ENCODE measurements at regions not wholly inside any gene's neighbourhood (a gene's known extent, or its start where the extent isn't known, plus 50 kb on each side); places are given as distances from the start of the nearest gene placed in this dataset.
A peak's percentile ranks its signal among the peaks of the same experiment; 100 is the strongest.

- H3K9me3 ChIP-seq (ENCODE audit: low read depth) = no peaks in the 10 kb centered on the region
- H3K27ac ChIP-seq = no peak overlapping the region
- H3K79me2 ChIP-seq = no peaks in the 10 kb centered on the region
- no peak for DNase-seq (ENCODE audit: low spot score)
- no peaks in the 10 kb centered on the region for H4K20me1 ChIP-seq (ENCODE audit: insufficient read depth, poor library complexity, severe bottlenecking)
- no peaks in the 10 kb centered on the region for H3K9me2 ChIP-seq (replicated peaks; ENCODE audit: insufficient read depth)
- no peak overlapping the region for H3K4me3 ChIP-seq
- TF ChIP-seq EZH2 (IDR thresholded peaks at IDR 0.05; ENCODE audit: borderline replicate concordance) (no peak), EZH2phosphoT487 (IDR thresholded peaks at IDR 0.05; ENCODE audit: low read depth, severe bottlenecking, unreplicated experiment) (no peak), CTCF (IDR thresholded peaks at IDR 0.05; ENCODE audit: poor library complexity) (no peak)
- H3K4me1 ChIP-seq (ENCODE audit: insufficient read depth) = peaks cover 10% of the 10 kb centered on the region
- no peaks in the 10 kb centered on the region for H3K36me3 ChIP-seq (replicated peaks; ENCODE audit: insufficient read depth, low read depth)
- H3K27me3 ChIP-seq = no peaks in the 10 kb centered on the region
- WGBS (ENCODE audit: low lambda C conversion rate, missing lambda C conversion rate) = 81% methylated on average over 23 of the region's 24 CpGs
- no peak overlapping the region for H2AFZ ChIP-seq
- H3K4me2 ChIP-seq = no peak overlapping the region
Measured at GRCh38 chr4:3820806-3821579, 54.8 kb downstream of the ADRA2C start.

GRCh38 chr4:3821580-3822229 is 55.5 kb downstream of the ADRA2C start:
- Histone ChIP-seq H3K27me3 (no peaks in the 10 kb centered on the region), H3K27ac (no peak overlapping the region)
- DNase-seq (ENCODE audit: low spot score) = no peak

GRCh38 chr4:3822230-3822947 is 56.2 kb downstream of the ADRA2C start:
- H3K9me2 ChIP-seq (replicated peaks; ENCODE audit: insufficient read depth) = no peaks in the 10 kb centered on the region
- no peaks in the 10 kb centered on the region for H4K20me1 ChIP-seq (ENCODE audit: insufficient read depth, poor library complexity, severe bottlenecking)
- H3K27me3 ChIP-seq = no peaks in the 10 kb centered on the region
- no peak overlapping the region for H3K4me2 ChIP-seq
- WGBS (ENCODE audit: low lambda C conversion rate, missing lambda C conversion rate) = 76% methylated on average over 20 of the region's 22 CpGs
- no peak overlapping the region for H2AFZ ChIP-seq
- H3K79me2 ChIP-seq = no peaks in the 10 kb centered on the region
- H3K4me3 ChIP-seq = no peak overlapping the region
- H3K36me3 ChIP-seq (replicated peaks; ENCODE audit: insufficient read depth, low read depth) = no peaks in the 10 kb centered on the region
- peaks cover 10% of the 10 kb centered on the region for H3K4me1 ChIP-seq (ENCODE audit: insufficient read depth)
- TF ChIP-seq EZH2 (IDR thresholded peaks at IDR 0.05; ENCODE audit: borderline replicate concordance) (no peak), EZH2phosphoT487 (IDR thresholded peaks at IDR 0.05; ENCODE audit: low read depth, severe bottlenecking, unreplicated experiment) (no peak), CTCF (IDR thresholded peaks at IDR 0.05; ENCODE audit: poor library complexity) (no peak)
- no peaks in the 10 kb centered on the region for H3K9me3 ChIP-seq (ENCODE audit: low read depth)
- DNase-seq (ENCODE audit: low spot score) = peak; percentile 25
- no peak overlapping the region for H3K27ac ChIP-seq

More at GRCh38 chr4:3821580-3822229, 55.5 kb downstream of the ADRA2C start:
- no peaks in the 10 kb centered on the region for H3K36me3 ChIP-seq (replicated peaks; ENCODE audit: insufficient read depth, low read depth)
- no peak overlapping the region for H2AFZ ChIP-seq
- WGBS (ENCODE audit: low lambda C conversion rate, missing lambda C conversion rate) = 83% methylated on average over 15 of the region's 15 CpGs
- no peaks in the 10 kb centered on the region for H3K9me2 ChIP-seq (replicated peaks; ENCODE audit: insufficient read depth)
- H3K4me2 ChIP-seq = no peak overlapping the region
- no peaks in the 10 kb centered on the region for H3K9me3 ChIP-seq (ENCODE audit: low read depth)
- H3K79me2 ChIP-seq = no peaks in the 10 kb centered on the region
- no peaks in the 10 kb centered on the region for H4K20me1 ChIP-seq (ENCODE audit: insufficient read depth, poor library complexity, severe bottlenecking)
- no peak overlapping the region for H3K4me3 ChIP-seq
- peaks cover 10% of the 10 kb centered on the region for H3K4me1 ChIP-seq (ENCODE audit: insufficient read depth)
- TF ChIP-seq CTCF (IDR thresholded peaks at IDR 0.05; ENCODE audit: poor library complexity) = no peak
- TF ChIP-seq EZH2phosphoT487 (IDR thresholded peaks at IDR 0.05; ENCODE audit: low read depth, severe bottlenecking, unreplicated experiment) = no peak
- no peak for TF ChIP-seq EZH2 (IDR thresholded peaks at IDR 0.05; ENCODE audit: borderline replicate concordance)

Measured in hepatocyte (in vitro differentiated cells).